Activated naive CD4-positive, alpha-beta T cell treated with anti-CD3 and anti-CD28 coated beads for 36 hours (primary cell): ENCODE measurements at regions not wholly inside any gene's neighbourhood (a gene's known extent, or its start where the extent isn't known, plus 50 kb on each side); places are given as distances from the start of the nearest gene placed in this dataset.

ENCODE experiments used
- CTCF ChIA-PET: fragments of 350-600 bp; sonication (Branson Sonifier 250); formaldehyde crosslinking; loops from one replicate; lab custom pipeline; 2021; ENCODE audit warnings: antibody characterized with exemption; lab: Charles Lee
- DNase-seq: peaks from one replicate; pipeline ENCODE4 v3.0.0-alpha.2; 2020
- H3K27ac Mint-ChIP-seq: one replicate; pipeline ENCODE4 v1.8.0; 2021; ENCODE audit warnings: mild to moderate bottlenecking, mixed read lengths
- H3K27me3 Mint-ChIP-seq: one replicate; pipeline ENCODE4 v1.8.0; 2021; ENCODE audit warnings: low read depth, mixed read lengths
- H3K36me3 Mint-ChIP-seq: one replicate; pipeline ENCODE4 v1.8.0; 2021; ENCODE audit warnings: low read depth, mixed read lengths
- H3K4me1 Mint-ChIP-seq: one replicate; pipeline ENCODE4 v1.8.0; 2021; ENCODE audit warnings: low read depth, mixed read lengths
- H3K4me3 Mint-ChIP-seq: one replicate; pipeline ENCODE4 v1.8.0; 2021; ENCODE audit warnings: mild to moderate bottlenecking, moderate library complexity, mixed read lengths
- H3K9me3 Mint-ChIP-seq: one replicate; pipeline ENCODE4 v1.8.0; 2021; ENCODE audit warnings: mixed read lengths
- intact Hi-C: fragments of 100-400 bp; cut with micrococcal nuclease; formaldehyde crosslinking; loops from one replicate; pipeline ENCODE4 v1.15.1; 2023

- intact Hi-C loops: no loop called here
- CTCF ChIA-PET: no interaction called here
- peaks cover 27% of the 10 kb centered on the region for H3K27me3 Mint-ChIP-seq
- no peaks in the 10 kb centered on the region for H3K9me3 Mint-ChIP-seq
- no peak for DNase-seq
- H3K27ac Mint-ChIP-seq: no peak overlapping the region
- no peaks in the 10 kb centered on the region for H3K36me3 Mint-ChIP-seq
- peaks cover 8% of the 10 kb centered on the region for H3K4me1 Mint-ChIP-seq
- no peak overlapping the region for H3K4me3 Mint-ChIP-seq
Observed at GRCh38 chr10:89153971-89154370, 53.1 kb downstream of the CH25H start.

GRCh38 chr10:89153116-89153515 lies 54.0 kb downstream of the CH25H start:
- no peak overlapping the region for H3K4me3 Mint-ChIP-seq
- DNase-seq: no peak
- H3K9me3 Mint-ChIP-seq: no peaks in the 10 kb centered on the region
- intact Hi-C loops: no loop called here
- CTCF ChIA-PET: no interaction called here
- H3K36me3 Mint-ChIP-seq: no peaks in the 10 kb centered on the region
- no peak overlapping the region for H3K27ac Mint-ChIP-seq
- peaks cover 27% of the 10 kb centered on the region for H3K27me3 Mint-ChIP-seq
- H3K4me1 Mint-ChIP-seq: no peaks in the 10 kb centered on the region

- CTCF ChIA-PET: no interaction called here
Observed at GRCh38 chr10:89151857-89152256, 55.3 kb downstream of the CH25H start.

GRCh38 chr10:89148061-89148460 lies 59.1 kb downstream of the CH25H start:
- no peak for DNase-seq
- H3K9me3 Mint-ChIP-seq: no peaks in the 10 kb centered on the region
- intact Hi-C loops: no loop called here

More at GRCh38 chr10:89151857-89152256, 55.3 kb downstream of the CH25H start:
- intact Hi-C loops: no loop called here
- H3K9me3 Mint-ChIP-seq: no peaks in the 10 kb centered on the region
- H3K4me3 Mint-ChIP-seq: no peak overlapping the region
- H3K27me3 Mint-ChIP-seq: peaks cover 22% of the 10 kb centered on the region
- DNase-seq: no peak
- H3K36me3 Mint-ChIP-seq: no peaks in the 10 kb centered on the region
- H3K4me1 Mint-ChIP-seq: no peaks in the 10 kb centered on the region
- H3K27ac Mint-ChIP-seq: no peak overlapping the region

GRCh38 chr10:89147256-89147655 lies 59.9 kb downstream of the CH25H start:
- CTCF ChIA-PET: no interaction called here
- H3K27me3 Mint-ChIP-seq: no peaks in the 10 kb centered on the region
- DNase-seq: no peak
- H3K4me1 Mint-ChIP-seq: peaks cover 3% of the 10 kb centered on the region
- H3K27ac Mint-ChIP-seq: no peak overlapping the region
- no peaks in the 10 kb centered on the region for H3K36me3 Mint-ChIP-seq
- intact Hi-C loops: no loop called here
- H3K4me3 Mint-ChIP-seq: no peak overlapping the region
- H3K9me3 Mint-ChIP-seq: no peaks in the 10 kb centered on the region

More at GRCh38 chr10:89148061-89148460, 59.1 kb downstream of the CH25H start:
- no peaks in the 10 kb centered on the region for H3K4me1 Mint-ChIP-seq
- CTCF ChIA-PET: no interaction called here
- H3K36me3 Mint-ChIP-seq: no peaks in the 10 kb centered on the region
- no peaks in the 10 kb centered on the region for H3K27me3 Mint-ChIP-seq
- H3K27ac Mint-ChIP-seq: no peak overlapping the region
- H3K4me3 Mint-ChIP-seq: no peak overlapping the region

- peaks cover 3% of the 10 kb centered on the region for H3K4me1 Mint-ChIP-seq
- H3K9me3 Mint-ChIP-seq: no peaks in the 10 kb centered on the region
- no peaks in the 10 kb centered on the region for H3K27me3 Mint-ChIP-seq
- H3K27ac Mint-ChIP-seq: no peak overlapping the region
- CTCF ChIA-PET: interaction anchor here (0.7 kb wide), 1 partner anchor 46 kb away, joined by 4 read pairs; no protein-coding TSS in a partner anchor
- no peak overlapping the region for H3K4me3 Mint-ChIP-seq
- DNase-seq: no peak
- H3K36me3 Mint-ChIP-seq: no peaks in the 10 kb centered on the region
- intact Hi-C loops: no loop called here
Observed at GRCh38 chr10:89144836-89145235, 62.3 kb downstream of the CH25H start.

GRCh38 chr10:89142590-89142989 lies 64.5 kb downstream of the CH25H start:
- peaks cover 6% of the 10 kb centered on the region for H3K4me1 Mint-ChIP-seq
- H3K36me3 Mint-ChIP-seq: no peaks in the 10 kb centered on the region
- peaks cover 5% of the 10 kb centered on the region for H3K27me3 Mint-ChIP-seq
- intact Hi-C loops: no loop called here
- DNase-seq: no peak
- CTCF ChIA-PET: interaction anchor here (1.2 kb wide), 1 partner anchor 65 kb away, joined by 4 read pairs; the partner anchor contains the start of gene CH25H
- H3K4me3 Mint-ChIP-seq: no peak overlapping the region
- no peaks in the 10 kb centered on the region for H3K9me3 Mint-ChIP-seq
- no peak overlapping the region for H3K27ac Mint-ChIP-seq

GRCh38 chr10:89138755-89139490 lies 68.2 kb downstream of the CH25H start:
- peaks cover 5% of the 10 kb centered on the region for H3K27me3 Mint-ChIP-seq
- no peak overlapping the region for H3K27ac Mint-ChIP-seq
- DNase-seq: no peak
- no peaks in the 10 kb centered on the region for H3K9me3 Mint-ChIP-seq
- CTCF ChIA-PET: no interaction called here
- no peak overlapping the region for H3K4me3 Mint-ChIP-seq
- peaks cover 6% of the 10 kb centered on the region for H3K4me1 Mint-ChIP-seq
- intact Hi-C loops: no loop called here
- no peaks in the 10 kb centered on the region for H3K36me3 Mint-ChIP-seq

GRCh38 chr10:89134963-89135362 lies 72.2 kb downstream of the CH25H start:
- Mint-ChIP-seq H3K4me1 (peaks cover 2% of the 10 kb centered on the region), H3K36me3 (no peaks in the 10 kb centered on the region), H3K27ac (no peak overlapping the region), H3K9me3 (no peaks in the 10 kb centered on the region), H3K27me3 (peaks cover 8% of the 10 kb centered on the region), H3K4me3 (no peak overlapping the region)
- no peak for DNase-seq
- intact Hi-C loops: no loop called here
- CTCF ChIA-PET: interaction anchor here (0.6 kb wide), 1 partner anchor 270 kb away, joined by 5 read pairs; no protein-coding TSS in a partner anchor

GRCh38 chr10:89129911-89130310 lies 77.2 kb downstream of the CH25H start:
- Mint-ChIP-seq H3K27ac (no peak overlapping the region), H3K36me3 (no peaks in the 10 kb centered on the region), H3K27me3 (peaks cover 7% of the 10 kb centered on the region), H3K4me3 (no peak overlapping the region), H3K9me3 (no peaks in the 10 kb centered on the region), H3K4me1 (no peaks in the 10 kb centered on the region)
- CTCF ChIA-PET: no interaction called here
- no peak for DNase-seq
- intact Hi-C loops: loop anchor here (5.0 kb wide), 1 partner anchor 53 kb away; no protein-coding TSS in a partner anchor

- intact Hi-C loops: no loop called here
- H3K27me3 Mint-ChIP-seq: peaks cover 18% of the 10 kb centered on the region
- H3K36me3 Mint-ChIP-seq: no peaks in the 10 kb centered on the region
Observed at GRCh38 chr10:89122433-89123051, 84.6 kb downstream of the CH25H start.

GRCh38 chr10:89121764-89122020 lies 85.4 kb downstream of the CH25H start:
- intact Hi-C loops: no loop called here
- H3K4me1 Mint-ChIP-seq: no peaks in the 10 kb centered on the region
- CTCF ChIA-PET: no interaction called here

More at GRCh38 chr10:89122433-89123051, 84.6 kb downstream of the CH25H start:
- H3K27ac Mint-ChIP-seq: no peak overlapping the region
- H3K9me3 Mint-ChIP-seq: no peaks in the 10 kb centered on the region
- H3K4me3 Mint-ChIP-seq: no peak overlapping the region
- CTCF ChIA-PET: no interaction called here
- no peaks in the 10 kb centered on the region for H3K4me1 Mint-ChIP-seq
- no peak for DNase-seq

More at GRCh38 chr10:89121764-89122020, 85.4 kb downstream of the CH25H start:
- no peak overlapping the region for H3K27ac Mint-ChIP-seq
- H3K36me3 Mint-ChIP-seq: no peaks in the 10 kb centered on the region
- no peaks in the 10 kb centered on the region for H3K9me3 Mint-ChIP-seq
- H3K27me3 Mint-ChIP-seq: peaks cover 18% of the 10 kb centered on the region
- DNase-seq: no peak
- no peak overlapping the region for H3K4me3 Mint-ChIP-seq
